ENCODE measurements at regions not wholly inside any gene's neighbourhood (a gene's known extent, or its start where the extent isn't known, plus 50 kb on each side); places are given as distances from the start of the nearest gene placed in this dataset.

DNA sequence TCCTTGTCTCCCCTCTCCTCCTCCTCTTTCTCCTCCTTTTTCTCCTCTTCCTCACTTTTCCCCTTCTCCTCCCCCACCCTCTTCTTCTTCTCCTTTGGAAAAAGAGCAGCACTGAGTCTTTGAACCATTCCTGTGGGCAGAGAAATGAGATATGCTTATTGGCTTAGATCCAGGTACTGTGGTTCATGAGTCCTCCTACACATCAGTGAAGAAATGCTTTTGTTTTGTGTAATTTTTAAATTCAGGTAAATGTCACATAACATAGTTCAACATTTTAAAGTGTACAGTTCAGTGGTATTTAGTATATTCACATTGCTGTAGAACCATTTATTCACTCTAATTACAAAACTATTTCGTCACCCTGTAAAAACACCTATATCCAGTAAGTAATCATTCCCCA lies 402.1 kb downstream of the AACS start:
- no peak for DNase-seq (ENCODE audit: low read depth in 2 of 2)
- TF ChIP-seq, protein P1, sequence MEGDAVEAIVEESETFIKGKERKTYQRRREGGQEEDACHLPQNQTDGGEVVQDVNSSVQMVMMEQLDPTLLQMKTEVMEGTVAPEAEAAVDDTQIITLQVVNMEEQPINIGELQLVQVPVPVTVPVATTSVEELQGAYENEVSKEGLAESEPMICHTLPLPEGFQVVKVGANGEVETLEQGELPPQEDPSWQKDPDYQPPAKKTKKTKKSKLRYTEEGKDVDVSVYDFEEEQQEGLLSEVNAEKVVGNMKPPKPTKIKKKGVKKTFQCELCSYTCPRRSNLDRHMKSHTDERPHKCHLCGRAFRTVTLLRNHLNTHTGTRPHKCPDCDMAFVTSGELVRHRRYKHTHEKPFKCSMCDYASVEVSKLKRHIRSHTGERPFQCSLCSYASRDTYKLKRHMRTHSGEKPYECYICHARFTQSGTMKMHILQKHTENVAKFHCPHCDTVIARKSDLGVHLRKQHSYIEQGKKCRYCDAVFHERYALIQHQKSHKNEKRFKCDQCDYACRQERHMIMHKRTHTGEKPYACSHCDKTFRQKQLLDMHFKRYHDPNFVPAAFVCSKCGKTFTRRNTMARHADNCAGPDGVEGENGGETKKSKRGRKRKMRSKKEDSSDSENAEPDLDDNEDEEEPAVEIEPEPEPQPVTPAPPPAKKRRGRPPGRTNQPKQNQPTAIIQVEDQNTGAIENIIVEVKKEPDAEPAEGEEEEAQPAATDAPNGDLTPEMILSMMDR (IDR thresholded peaks at IDR 0.05; ENCODE audit: low read depth, low read length): no peak

DNA sequence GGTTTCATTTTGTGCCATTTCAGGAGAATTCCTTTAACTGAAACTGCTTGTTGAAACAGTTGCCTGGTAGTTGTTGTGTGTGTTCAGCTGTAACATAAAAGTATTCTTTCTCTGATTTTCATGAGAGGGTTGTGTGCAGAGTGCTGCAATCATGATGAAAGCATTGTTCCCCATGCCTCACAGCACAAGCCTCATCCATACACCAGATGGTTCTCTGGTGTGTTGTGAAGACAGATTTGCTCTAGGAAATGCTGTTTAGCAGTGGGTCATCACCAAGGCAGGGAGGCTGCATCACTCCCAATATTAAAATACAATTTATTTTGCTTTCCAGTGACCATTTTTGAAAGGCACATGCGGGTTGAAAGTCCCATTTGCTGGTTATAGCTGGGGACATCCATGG lies 404.4 kb downstream of the AACS start:
- H3K4me3 ChIP-seq (replicated peaks in 1 of 2; ENCODE audit: low read depth in 2 of 2, low read length in 2 of 2): no peak overlapping the region
- DNase-seq (ENCODE audit: low read depth in 2 of 2): no peak
- TF ChIP-seq, protein P1 (IDR thresholded peaks at IDR 0.05; ENCODE audit: low read depth, low read length): no peak

More for the DNA sequence above, 402.1 kb downstream of the AACS start:
- no peak overlapping the region for H3K4me3 ChIP-seq (replicated peaks in 1 of 2; ENCODE audit: low read depth in 2 of 2, low read length in 2 of 2)

DNA sequence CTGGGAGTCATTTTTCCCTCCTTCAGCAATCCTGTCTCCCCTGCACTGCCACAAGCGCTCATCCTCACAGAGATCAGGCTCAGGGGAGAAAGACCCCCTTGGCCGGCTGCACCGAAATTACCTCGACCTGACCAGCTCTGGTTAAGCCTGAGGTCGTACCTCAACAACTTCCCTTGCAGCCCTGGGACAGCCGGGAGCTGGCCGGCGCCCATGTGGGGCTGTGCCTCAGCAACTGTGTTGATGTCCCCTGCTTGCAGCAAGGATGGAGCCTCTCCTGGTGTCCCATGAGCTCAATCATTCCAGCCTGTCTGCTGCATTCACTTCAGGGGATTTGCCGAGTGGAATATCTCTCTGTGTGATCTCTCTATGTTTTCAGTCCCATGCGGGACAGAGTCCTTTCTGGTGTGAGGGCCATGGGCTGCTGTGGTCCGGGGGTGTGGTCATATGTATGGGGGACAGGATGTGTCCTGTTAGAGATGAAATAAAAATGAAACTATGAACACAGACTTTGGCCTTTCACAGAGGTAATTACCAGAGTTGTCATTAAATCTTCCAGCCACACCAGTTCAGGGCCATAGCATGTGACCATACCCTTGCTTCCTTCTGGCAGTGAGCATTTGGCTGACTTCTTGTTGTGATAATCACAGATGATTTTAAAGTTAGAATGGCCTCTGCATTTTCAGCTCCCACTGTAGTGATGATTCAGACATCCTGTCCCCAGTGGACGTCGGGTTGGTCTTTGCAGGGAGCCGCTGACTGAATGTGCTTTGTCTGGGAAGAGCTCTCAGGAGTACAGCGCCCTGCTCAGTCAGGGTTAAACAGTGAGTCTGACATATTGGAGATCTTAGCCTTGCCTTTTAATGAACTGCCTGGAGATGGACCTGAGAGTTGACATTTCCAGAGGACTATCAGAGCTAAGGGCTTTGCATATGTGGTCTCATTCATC lies 405.9 kb downstream of the AACS start:
- DNase-seq (ENCODE audit: low read depth in 2 of 2): peak in 1 of 2 donors; percentile 10
- H3K4me3 ChIP-seq (replicated peaks in 1 of 2; ENCODE audit: low read depth in 2 of 2, low read length in 2 of 2): no peak overlapping the region
- TF ChIP-seq, protein P1 (IDR thresholded peaks at IDR 0.05; ENCODE audit: low read depth, low read length): no peak

DNA sequence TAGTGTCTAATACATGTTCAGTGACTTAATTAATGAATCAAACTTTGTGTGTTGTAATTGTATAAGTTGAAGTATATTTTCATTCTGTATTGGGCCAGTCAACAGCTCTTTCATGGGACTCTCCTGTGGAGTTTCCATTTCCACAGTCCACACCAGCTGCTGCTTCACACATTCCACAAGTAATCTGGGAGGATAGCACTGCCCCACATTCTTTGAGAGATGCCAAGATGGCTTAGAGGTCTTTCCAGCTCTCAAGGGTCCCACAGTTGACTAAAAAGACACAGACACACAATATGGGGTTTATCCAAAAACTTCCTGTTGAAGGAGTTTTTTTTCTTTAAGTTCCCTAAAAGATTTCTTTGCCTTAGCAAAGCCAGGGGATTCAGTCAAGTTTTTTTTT lies 408.3 kb downstream of the AACS start:
- TF ChIP-seq, protein P1 (IDR thresholded peaks at IDR 0.05; ENCODE audit: low read depth, low read length): no peak

DNA sequence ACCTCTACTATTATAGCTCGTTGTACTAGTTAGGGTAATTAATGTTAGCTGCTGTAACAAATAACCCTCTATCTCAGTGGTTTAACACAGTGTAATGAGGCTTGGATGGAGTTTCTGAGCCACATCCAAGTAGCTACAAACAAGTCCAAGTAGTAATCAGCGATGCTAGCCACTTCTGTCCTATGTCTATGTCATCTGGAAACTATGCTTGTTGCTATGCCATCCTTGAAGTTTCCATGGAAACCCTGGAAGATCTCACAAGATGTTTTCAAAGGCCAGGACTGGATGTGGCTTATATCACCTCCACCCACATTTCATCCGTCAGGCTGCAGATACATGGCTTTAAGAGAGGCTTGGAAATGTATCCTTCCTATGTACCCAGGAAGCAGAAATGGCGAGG lies 422.1 kb downstream of the AACS start:
- DNase-seq (ENCODE audit: low read depth in 2 of 2): no peak
- TF ChIP-seq, protein P1 (IDR thresholded peaks at IDR 0.05; ENCODE audit: low read depth, low read length): no peak
- no peak overlapping the region for H3K4me3 ChIP-seq (replicated peaks in 1 of 2; ENCODE audit: low read depth in 2 of 2, low read length in 2 of 2)

More for the DNA sequence above, 408.3 kb downstream of the AACS start:
- H3K4me3 ChIP-seq (replicated peaks in 1 of 2; ENCODE audit: low read depth in 2 of 2, low read length in 2 of 2): no peak overlapping the region
- no peak for DNase-seq (ENCODE audit: low read depth in 2 of 2)

DNA sequence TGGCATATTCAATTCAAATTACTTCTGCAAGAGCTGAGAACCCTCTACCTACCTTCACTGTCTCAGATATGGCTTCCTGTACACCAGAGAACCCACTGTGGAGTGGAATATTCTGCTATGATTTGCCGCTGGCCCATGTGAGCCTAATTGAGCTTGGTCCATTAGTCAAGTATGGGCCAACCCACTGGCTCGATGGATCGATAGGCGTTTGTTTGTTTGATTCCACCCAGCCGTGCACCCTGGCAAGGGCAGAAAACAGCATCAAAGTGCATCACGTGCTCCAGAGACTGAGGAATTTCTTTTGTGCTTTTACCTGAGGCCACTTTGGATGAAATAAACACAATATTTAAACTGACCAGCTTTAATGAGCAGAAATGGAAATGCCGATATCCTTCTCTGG lies 426.3 kb downstream of the AACS start:
- no peak overlapping the region for H3K4me3 ChIP-seq (replicated peaks in 1 of 2; ENCODE audit: low read depth in 2 of 2, low read length in 2 of 2)
- no peak for DNase-seq (ENCODE audit: low read depth in 2 of 2)
- TF ChIP-seq, protein P1 (IDR thresholded peaks at IDR 0.05; ENCODE audit: low read depth, low read length): no peak

Measured in cardiac fibroblast (primary cell).